Body of pancreas (tissue), 4 donors: ENCODE measurements at regions not wholly inside any gene's neighbourhood (a gene's known extent, or its start where the extent isn't known, plus 50 kb on each side); places are given as distances from the start of the nearest gene placed in this dataset.

Experiments used
- POLR2A ChIP-seq, 3 donors: fragments of 450-650 bp; IDR thresholded peaks; one replicate each; pipeline ENCODE4 v1.6.1; 2016; ENCODE audit warnings: antibody characterized with exemption in 3 of 3, mild to moderate bottlenecking in 2 of 3
- TF ChIP-seq, protein P1 (sequence below), 7 experiments: fragments of 450-650 bp in 4 of 7; fragments of 200-600 bp in 3 of 7; sonication (generic) in 3 of 7; IDR thresholded peaks; one replicate each; pipeline ENCODE4 v1.5.1; 2016 to 2019; ENCODE audit warnings: antibody characterized with exemption in 7 of 7

DNA sequence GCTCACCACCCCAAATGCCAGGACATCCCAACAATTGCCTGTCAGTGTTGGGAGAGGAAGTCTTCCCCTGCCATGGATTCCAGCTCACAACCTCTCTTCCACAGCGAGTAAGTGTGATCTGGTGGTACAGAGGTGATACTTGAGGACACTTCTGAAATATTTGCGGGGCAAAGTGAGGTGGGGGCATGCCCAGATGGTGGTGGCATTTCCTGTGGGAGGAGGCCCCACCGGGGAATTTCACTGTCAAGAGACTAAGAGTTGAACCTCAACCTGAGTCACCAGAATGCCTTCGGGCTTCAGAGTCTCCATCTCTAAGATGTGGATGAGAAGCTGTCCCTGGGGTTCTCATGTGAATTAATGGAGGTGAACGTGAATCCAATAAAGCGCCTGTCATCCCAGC is 122.3 kb upstream of the RFLNA start:
- TF ChIP-seq, protein P1, sequence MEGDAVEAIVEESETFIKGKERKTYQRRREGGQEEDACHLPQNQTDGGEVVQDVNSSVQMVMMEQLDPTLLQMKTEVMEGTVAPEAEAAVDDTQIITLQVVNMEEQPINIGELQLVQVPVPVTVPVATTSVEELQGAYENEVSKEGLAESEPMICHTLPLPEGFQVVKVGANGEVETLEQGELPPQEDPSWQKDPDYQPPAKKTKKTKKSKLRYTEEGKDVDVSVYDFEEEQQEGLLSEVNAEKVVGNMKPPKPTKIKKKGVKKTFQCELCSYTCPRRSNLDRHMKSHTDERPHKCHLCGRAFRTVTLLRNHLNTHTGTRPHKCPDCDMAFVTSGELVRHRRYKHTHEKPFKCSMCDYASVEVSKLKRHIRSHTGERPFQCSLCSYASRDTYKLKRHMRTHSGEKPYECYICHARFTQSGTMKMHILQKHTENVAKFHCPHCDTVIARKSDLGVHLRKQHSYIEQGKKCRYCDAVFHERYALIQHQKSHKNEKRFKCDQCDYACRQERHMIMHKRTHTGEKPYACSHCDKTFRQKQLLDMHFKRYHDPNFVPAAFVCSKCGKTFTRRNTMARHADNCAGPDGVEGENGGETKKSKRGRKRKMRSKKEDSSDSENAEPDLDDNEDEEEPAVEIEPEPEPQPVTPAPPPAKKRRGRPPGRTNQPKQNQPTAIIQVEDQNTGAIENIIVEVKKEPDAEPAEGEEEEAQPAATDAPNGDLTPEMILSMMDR (IDR thresholded peaks at IDR 0.05) = no peak
- no peak for TF ChIP-seq POLR2A (IDR thresholded peaks at IDR 0.05)
